HG02798 (cell line): ENCODE measurements at regions not wholly inside any gene's neighbourhood (a gene's known extent, or its start where the extent isn't known, plus 50 kb on each side); places are given as distances from the start of the nearest gene placed in this dataset.
"Not testable (repeated sequence)": the region's sequence is repeated elsewhere in the genome, so short reads cannot be mapped to it uniquely, and the experiment has no call there.

ENCODE experiments used
- ATAC-seq: cut with Tn5 transposase; IDR thresholded peaks from one replicate; pipeline ENCODE4 v1.9.1; 2021; ENCODE audit warnings: mild to moderate bottlenecking; ENCODE audit not compliant: unreplicated experiment, poor library complexity

- not testable (repeated sequence) for ATAC-seq
Observed at GRCh38 chr3:127086591-127086990, 103.7 kb downstream of the PLXNA1 start.

GRCh38 chr3:127087441-127087840, 104.5 kb downstream of the PLXNA1 start:
- no peak for ATAC-seq

- no peak for ATAC-seq
Observed at GRCh38 chr3:127088511-127089351, 104.2 kb upstream of the PRR23E start.

- ATAC-seq: no peak
Observed at GRCh38 chr3:127089486-127090145, 103.3 kb upstream of the PRR23E start.

- ATAC-seq: no peak
Observed at GRCh38 chr3:127090218-127091160, 102.4 kb upstream of the PRR23E start.

GRCh38 chr3:127091376-127091775, 101.6 kb upstream of the PRR23E start:
- no peak for ATAC-seq

GRCh38 chr3:127092368-127092767, 100.6 kb upstream of the PRR23E start:
- no peak for ATAC-seq

GRCh38 chr3:127092776-127093175, 100.2 kb upstream of the PRR23E start:
- ATAC-seq: no peak

- ATAC-seq: no peak
Observed at GRCh38 chr3:127093312-127093711, 99.6 kb upstream of the PRR23E start.

GRCh38 chr3:127095774-127096173, 97.2 kb upstream of the PRR23E start:
- no peak for ATAC-seq

GRCh38 chr3:127096256-127097071, 96.5 kb upstream of the PRR23E start:
- ATAC-seq: no peak

- no peak for ATAC-seq
Observed at GRCh38 chr3:127097072-127097405, 95.9 kb upstream of the PRR23E start.

GRCh38 chr3:127097481-127097880, 95.5 kb upstream of the PRR23E start:
- ATAC-seq: no peak

- no peak for ATAC-seq
Observed at GRCh38 chr3:127099982-127100381, 92.9 kb upstream of the PRR23E start.

- ATAC-seq: no peak
Observed at GRCh38 chr3:127100459-127101410, 92.2 kb upstream of the PRR23E start.

- no peak for ATAC-seq
Observed at GRCh38 chr3:127101411-127102187, 91.3 kb upstream of the PRR23E start.

- ATAC-seq: no peak
Observed at GRCh38 chr3:127102188-127102520, 90.8 kb upstream of the PRR23E start.

- no peak for ATAC-seq
Observed at GRCh38 chr3:127102587-127102986, 90.3 kb upstream of the PRR23E start.
